Esophagus mucosa (tissue), 1 donor: ENCODE measurements at regions not wholly inside any gene's neighbourhood (a gene's known extent, or its start where the extent isn't known, plus 50 kb on each side); places are given as distances from the start of the nearest gene placed in this dataset.
"Not testable (repeated sequence)": the region's sequence is repeated elsewhere in the genome, so short reads cannot be mapped to it uniquely, and the experiment has no call there.

ENCODE experiments used
- ATAC-seq: fragments of 200-7000 bp; cut with Tn5 transposase; one replicate; pipeline ENCODE4 v1.9.1; 2020
- donor health status: DM: yes; HTN: yes; CAD: no.

DNA sequence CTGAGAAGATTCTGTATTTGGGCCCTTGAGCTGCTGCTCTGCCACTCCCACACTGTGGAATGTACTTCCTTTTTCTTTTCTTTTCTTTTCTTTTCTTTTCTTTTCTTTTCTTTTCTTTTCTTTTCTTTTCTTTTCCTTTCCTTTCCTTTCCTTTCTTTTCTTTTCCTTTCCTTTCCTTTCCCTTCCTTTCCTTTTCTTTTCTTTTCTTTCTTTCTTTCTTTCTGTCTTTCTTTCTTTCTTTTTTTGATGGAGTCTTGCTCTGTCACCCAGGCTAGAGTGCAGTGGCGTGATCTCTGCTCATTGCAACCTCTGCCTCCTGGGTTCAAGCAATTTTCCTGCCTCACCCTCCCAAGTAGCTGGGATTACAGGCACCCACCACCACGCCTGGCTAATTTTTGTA is 89.8 kb downstream of the DNAAF6 start:
- ATAC-seq: not testable (repeated sequence)

DNA sequence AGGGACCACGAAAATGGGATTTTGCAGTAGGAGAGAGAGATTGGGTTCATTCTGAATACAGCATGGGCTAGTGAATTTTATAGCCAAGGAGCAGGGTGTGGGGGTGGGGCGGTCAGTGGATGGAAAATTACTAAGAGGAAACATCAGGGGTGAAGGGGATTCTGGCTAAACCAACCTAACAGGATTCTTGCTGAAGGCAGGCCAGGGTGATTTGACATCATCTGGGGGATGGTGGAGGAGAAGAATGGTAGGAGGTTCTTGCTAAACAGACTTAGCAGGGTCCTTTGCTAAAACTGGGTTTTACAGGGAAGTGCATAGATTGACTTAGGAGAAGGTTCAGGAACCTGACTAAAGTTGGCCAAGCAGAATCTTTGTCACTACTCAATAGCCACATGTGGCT is 91.9 kb downstream of the DNAAF6 start:
- ATAC-seq: no peak

DNA sequence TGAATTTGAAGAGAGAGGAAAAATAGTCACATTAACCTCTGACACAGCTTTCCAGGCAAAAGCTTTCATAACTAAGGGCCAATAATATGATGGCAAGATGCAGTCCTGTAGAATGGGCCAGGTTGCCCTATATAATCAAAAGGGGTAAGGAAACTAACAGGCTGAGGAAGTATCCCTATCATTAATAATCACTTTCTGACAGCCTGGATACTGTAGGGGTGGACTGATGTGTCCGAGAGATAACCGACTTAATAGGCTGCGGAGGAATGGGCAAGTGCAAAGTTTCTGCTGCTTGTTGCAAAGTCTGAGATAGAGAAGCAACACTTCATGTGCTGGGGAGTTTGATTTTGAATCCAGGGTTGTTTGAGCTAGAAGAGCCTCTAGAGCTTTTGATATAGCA is 94.8 kb downstream of the DNAAF6 start:
- ATAC-seq: no peak

DNA sequence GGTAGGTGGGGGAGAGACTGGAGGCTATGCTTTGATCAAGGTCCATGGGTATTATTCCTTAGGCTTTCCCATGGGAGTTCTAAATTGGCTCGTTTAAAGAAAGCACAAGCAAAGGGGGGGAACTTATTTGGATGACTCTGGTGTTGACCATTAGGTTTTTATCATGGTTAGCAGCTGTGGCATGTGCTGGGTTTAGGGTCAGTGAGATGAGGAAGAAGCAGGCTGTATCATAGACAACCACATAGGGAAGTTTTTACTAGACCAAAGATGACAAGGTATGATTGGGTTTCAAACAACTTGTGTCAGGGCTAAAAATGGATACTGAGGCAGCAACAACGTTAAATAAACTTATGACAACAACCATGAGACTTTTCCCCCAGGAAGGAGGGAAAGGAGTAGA is 97.7 kb downstream of the DNAAF6 start:
- no peak for ATAC-seq

DNA sequence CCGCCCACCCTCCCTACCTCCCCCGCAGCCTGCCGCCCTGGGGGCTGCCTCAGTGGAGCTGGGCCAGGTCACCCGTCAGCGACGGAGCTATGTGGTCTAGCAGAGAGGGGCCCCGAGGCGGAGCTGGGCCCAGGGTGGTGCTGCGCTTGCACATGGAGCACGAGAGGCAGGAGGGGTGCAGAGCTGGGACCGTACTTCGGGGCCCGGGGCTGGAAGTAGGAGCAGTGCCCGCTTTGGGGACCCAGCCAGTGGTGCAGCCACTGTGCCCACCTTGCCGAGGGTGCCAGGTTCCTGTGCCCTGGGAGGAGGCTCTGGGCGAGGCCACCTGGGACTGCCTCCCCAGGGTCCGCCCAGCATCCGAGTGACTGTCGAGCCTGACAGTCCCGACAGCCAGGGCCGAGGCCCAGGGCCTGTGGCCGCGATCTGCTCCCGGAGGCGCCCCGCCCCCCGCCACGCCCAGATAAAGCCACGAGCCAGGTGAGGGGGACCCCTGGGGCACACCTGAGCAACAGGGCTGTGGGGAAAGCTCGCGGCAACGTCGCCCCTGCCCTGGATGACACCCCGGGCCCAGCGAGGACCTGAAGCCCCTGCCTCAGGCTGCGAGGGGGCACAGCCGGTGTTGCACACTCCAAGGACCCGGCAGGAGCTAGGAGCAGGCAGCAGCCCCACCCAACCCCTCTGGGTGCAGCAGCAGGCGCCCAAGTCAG is 117.5 kb downstream of the DNAAF6 start:
- peak; percentile 24 for ATAC-seq

DNA sequence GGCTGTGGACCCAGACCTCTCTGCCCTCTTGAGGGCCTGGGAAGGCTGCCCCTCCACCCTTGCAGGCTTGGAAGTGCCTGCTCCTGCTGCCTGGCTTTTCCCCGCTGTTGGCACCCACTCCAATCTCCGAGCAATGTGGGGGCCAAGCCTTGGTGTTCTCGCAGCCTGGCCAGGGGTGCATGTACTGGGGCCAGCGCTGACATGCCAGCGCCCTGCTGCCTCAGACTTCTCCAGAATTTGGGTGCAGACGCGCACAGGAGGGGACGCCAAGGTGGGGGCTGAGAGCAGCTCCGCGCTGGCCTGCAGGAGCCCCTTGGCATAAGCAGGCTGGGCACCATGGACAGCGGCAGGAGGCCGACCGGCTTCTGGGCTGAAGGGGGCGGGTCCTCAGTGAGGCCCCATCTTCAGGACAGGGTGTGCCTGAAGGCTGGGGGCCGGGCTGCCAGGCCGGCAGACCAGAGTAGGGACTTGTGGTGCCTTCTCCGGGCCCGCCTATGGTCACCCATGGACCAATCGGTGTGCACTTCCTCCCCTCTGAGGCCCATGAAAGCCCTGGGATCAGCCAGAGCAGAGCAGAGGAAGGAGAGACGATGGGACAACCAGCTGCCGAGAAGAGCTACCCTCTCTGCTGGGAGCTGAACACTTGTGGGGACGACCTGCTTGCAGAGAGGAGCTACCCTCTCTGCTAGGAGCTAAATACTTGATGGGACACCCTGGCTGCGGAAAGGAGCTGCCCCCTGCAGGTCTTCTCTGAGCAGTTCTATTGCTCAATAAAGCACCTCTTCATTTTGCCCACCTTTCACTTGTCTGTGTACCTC is 118.3 kb downstream of the DNAAF6 start:
- ATAC-seq: peak; percentile 74

DNA sequence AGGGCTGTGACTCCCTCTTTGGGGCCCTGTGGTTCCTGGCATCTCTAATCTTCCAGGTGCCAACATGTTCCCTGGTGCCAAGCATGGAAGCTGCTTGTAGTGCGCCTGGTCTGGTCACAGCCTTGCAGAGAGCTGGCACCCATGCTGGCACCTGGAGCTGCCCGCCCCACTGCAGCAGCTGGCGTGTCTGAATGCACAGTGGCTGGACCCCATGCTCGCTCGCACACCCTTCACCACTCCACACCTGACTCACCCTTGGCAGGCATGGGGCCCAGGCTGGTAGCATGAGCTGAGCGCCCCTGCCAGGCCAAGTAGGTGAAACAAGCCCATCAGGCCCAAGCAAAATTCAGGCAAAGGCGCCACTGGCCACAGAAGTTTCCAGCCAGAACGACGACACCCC is 119.1 kb downstream of the DNAAF6 start:
- no peak for ATAC-seq

DNA sequence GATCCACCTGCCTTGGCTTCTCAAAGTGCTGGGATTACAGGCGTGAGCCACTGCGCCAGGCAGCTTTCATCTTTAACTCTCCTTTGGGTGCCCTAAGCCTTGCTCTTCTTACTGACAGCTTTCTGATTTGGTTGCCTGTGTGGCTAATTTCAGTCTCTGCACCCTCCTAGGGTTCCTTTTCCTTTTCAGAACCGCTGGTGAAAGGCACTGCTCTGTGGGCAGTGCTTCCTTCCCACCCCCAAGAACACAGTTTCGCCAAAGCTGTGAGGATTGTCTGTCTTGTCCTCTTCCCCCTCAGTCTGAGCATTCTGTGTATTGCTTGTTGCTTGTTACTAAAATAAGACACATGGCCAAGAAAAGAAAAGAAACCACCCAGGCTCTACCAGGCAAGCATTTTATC is 101.4 kb upstream of the FRMPD3 start:
- no peak for ATAC-seq

DNA sequence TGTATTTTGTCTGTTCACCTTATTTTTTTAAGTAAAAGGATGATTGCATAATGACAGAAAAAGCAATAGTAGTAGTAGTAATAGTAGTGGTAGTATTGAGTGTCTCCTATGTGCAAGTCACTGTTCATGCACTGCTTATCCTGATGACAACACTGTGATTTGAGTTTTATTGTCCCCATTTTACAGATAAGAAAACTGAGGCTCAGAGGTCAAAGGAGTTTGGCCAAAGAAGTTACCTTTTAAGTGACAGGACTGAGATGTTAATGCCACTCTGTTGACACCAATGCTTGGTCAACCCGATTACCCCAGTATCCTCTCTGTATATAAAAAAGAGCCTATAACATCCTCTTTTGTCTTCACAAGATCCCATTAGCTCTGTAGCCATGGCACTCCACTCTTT is 100.5 kb upstream of the FRMPD3 start:
- ATAC-seq: no peak

DNA sequence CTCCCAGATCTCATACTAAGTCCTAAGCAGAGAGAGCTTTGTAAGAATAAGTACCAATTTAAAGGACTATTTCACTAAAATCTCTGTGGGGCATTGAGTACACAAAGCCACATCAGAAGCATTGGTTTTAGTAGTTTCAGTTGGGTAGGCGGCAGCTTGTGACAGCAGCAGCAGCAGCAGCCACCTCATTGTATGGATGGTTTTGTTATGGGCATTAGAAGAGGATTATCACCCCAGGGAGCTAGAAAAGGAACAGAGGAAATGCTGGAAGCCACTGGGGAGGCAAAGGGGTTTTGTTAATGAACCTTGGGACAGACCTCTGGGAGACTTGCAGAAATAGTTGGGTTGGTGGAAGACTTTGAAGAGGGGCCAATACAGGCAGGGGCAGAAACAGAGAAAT is 93.9 kb upstream of the FRMPD3 start:
- ATAC-seq: no peak

DNA sequence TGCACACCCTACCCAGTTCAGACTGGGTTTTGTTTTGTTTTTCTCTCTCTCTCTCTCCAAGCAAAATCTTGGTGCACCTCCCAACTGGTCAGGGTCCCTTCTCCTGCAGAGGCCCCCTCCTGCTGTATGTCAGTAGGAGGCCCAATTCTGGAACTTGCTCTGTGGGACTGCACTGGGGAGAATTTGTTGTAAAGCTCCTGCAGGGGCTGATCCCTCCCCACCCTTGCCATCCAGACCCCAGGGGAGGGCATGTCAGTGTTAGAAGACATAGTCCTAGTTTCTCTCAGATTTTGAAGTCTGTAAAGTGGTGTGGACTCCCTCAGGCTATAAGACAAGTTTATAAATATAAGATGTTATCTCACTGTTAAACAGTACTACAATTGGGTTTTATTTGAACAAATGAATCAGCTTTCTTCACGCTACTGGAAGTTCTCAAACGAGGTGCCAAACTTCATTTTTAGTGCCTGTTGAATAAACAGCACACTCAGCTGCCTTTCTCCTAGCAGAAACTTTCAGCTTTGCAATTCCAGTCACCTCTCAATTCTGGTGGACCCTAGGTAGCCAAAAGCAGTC is 88.6 kb upstream of the FRMPD3 start:
- ATAC-seq: no peak

DNA sequence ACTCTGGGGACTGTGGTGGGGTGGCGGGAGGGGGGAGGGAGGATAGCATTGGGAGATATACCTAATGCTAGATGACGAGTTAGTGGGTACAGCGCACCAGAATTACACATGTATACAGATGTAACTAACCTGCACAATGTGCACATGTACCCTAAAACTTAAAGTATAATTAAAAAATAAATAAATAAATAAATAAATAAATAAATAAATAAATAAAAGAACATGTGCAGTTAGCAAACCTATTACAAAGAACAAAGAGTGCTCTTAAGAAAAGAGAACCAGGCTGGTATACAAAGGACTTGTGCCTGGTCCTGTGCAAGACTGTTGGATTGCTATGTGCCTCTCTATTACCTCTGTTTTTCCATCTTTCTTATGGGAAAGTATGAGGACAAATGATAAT is 79.3 kb upstream of the FRMPD3 start:
- ATAC-seq: not testable (repeated sequence)

DNA sequence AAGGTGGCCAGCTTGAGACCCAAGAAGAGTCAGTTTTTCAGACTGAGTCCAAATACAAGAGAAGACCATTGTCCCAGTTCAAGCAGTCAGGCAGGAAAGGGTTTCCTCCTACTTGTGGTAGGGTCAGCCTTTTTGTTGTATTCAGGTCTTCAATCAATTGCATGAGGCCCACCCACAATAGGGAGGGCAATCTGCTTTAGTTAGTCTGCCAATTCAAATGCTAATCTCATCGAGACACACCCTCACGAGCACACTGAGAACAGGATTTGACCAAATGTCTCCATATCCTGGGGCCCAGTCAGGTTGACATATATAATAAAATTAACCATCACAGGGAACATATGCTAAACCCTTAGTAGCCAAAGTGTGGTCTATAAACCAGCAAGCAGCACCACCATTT is 75.3 kb upstream of the FRMPD3 start:
- ATAC-seq: no peak

DNA sequence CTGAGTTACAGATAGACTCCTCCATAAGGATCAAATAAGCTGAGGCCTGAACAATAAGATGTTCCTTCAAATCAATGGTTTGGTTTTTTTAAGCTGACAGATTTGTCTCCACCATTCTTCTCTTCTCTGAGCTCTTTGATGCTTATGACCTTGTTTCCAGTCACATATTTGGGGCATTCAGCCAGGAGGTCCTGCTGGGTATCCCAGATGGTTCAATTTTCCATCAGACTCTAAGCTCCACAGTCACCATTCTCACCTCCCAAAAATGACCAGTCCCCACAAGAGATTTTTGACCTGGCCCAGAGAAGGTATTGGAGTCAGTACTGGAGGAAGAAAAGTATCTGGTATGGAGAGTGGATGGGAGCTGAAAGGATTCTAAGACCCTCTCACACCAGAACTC is 74.6 kb upstream of the FRMPD3 start:
- no peak for ATAC-seq

DNA sequence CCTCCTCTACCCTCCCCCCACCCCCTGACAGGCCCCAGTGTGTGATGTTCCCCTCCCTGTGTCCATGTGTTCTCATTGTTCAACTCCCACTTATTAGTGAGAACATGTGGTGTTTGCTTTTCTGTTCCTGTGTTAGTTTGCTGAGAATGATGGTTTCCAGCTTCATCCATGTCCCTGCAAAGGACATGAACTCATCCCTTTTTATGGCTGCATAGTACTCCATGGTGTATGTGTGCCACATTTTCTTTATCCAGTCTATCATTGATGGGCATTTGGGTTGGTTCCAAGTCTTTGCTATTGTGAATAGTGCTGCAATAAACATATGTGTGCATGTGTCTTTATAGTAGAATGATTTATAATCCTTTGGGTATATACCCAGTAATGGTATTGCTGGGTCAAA is 73.3 kb upstream of the FRMPD3 start:
- not testable (repeated sequence) for ATAC-seq

DNA sequence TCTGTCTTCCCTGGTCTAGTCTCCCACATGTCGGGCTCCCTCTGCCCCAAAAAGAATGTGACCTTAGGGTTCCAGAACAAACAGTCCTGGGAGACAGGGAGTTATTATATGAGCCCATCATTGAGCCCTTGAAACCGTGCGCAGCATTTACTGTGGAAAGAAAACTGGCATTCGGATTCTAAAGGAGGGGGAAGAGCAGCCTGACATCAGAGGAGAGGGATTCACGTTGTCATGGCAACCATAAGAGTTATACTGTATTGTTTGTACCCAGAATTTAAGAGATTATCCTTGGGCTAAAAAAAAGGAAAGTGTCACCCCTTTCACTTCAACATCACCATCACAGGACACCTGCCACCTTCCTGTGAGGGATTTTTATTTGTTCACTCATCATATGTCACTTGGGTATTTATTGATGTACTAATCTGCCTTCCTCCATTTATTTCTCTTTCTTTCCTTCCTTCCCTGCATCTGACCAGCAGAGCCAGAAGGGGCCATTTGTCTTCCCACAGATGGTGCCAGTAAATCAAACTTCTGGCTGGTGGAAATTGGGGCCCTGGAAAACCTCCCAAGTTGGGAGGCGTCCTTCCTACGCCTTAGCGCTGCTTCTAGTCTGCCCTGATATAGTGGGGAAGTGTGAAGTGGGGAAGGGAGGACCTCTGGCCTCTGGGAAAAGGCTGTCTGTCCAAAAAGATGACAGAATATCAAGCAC is 64.9 kb upstream of the FRMPD3 start:
- no peak for ATAC-seq

DNA sequence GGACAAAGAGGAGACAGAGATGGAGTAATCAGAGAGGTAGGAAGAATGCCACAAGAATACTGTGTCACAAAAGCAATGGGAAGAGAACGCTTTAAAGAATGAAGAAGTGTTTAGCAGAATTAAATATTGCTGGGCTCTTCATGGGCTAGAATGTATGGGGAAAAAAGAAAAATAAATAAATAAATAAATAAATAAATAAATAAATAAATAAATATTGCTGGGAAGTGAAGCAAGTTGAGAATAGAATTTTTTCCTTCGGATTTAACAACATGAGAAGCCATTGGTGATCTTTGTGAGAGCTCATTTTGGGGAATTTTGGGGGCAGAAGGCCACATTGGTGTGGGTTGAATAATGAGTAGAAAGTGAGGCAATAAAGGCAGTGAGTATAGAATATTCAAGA is 59.7 kb upstream of the FRMPD3 start:
- ATAC-seq: no peak

DNA sequence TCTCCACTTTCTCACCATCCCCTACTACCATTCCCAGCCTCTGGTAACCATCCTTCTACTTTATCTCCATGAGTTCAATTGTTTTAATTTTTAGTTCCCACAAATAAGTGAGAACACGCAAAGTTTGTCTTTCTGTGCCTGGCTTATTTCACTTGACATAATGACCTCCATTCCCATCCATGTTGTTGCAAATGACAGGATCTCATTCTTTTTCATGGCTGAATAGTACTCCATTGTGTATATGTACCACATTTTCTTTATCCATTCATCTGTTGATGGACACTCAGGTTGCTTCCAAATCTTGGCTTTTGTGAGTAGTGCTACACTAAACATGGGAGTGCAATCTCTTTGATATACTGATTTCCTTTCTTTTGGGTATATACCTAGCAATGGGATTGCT is 55.8 kb upstream of the FRMPD3 start:
- ATAC-seq: not testable (repeated sequence)

DNA sequence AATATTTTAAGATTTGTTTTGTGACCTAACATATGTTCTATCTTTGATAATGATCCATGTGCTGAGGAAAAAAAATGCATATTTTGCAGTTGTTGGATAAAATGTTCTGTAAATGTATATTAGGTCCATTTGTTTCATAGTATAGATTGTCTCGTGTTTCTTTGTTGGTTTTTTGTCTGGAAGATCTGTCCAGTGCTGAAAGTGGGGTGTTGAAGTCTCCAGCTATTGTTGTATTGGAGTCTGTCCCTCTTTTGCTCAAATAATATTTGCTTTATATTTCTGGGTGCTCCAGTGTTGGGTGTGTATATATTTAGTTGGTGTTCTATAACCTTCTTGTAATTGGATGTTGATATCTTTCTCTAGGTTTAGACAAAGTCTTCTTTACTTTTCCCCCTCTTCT is 53.2 kb upstream of the FRMPD3 start:
- no peak for ATAC-seq

DNA sequence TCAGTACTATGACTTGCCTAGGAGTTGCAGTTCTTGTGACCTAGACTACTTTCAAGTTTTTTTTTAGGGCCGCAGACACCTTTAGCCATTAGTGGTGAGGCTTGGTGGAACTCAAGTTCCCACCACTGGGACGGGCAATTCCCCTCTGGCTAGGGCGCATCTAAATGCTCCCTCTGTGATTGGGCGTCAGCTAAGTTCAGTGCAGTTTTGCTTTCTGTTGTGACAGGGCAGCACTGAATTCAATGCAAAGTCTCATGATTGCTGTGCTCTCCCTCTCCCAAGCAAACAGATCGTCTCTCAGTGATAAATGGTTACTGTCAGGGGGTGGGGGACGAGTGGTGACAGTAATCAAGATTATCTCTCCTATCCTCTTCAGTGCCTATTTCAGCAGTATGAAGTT is 52.7 kb upstream of the FRMPD3 start:
- ATAC-seq: no peak

DNA sequence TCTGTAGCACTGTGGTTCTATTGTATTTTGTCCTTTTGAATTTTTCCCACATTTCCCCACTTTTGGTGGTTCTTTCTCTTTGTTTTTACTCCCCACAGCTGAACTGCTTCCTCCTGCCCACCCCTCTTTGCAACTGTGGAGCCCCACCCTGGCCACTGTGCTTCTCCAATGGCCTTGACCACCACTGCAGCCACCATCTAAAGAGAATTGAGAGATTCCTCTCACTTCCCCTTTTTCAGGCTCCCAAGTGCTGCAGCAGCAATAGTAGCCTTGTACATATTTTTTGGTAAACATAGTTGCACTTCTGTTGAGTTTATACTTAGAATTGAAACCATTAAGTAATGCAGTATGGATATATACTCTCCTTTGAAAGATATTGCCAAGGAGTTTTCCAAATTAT is 51.3 kb upstream of the FRMPD3 start:
- no peak for ATAC-seq
